Natural killer cell (primary cell): ENCODE measurements at regions not wholly inside any gene's neighbourhood (a gene's known extent, or its start where the extent isn't known, plus 50 kb on each side); places are given as distances from the start of the nearest gene placed in this dataset.

Source experiments
- ATAC-seq, 3 donors: fragments of 150-1000 bp in 2 of 3; fragments of 200-7000 bp in 1 of 3; cut with Tn5 transposase; 1 replicate in 1 of 3; 2 replicates in 2 of 3; pipeline ENCODE4 v1.10.0; 2021; ENCODE audit warnings: mild to moderate bottlenecking in 2 of 3, moderate library complexity in 2 of 3
- DNase-seq, 2 donors: peaks; one replicate each; pipeline versions ENCODE4 v3.0.0 to v3.0.0-alpha.2; 2013 to 2021; ENCODE audit warnings: mixed read lengths in 1 of 2
- H3K27ac ChIP-seq: one replicate; pipeline ENCODE4 v1.5.1; 2013; ENCODE audit warnings: mild to moderate bottlenecking, low read length
- H3K27me3 ChIP-seq: one replicate; pipeline ENCODE4 v1.6.1; 2013; ENCODE audit warnings: low read length; ENCODE audit not compliant: control insufficient read depth, insufficient read depth
- H3K36me3 ChIP-seq: one replicate; pipeline ENCODE4 v1.6.1; 2013; ENCODE audit warnings: low read length; ENCODE audit not compliant: control insufficient read depth, insufficient read depth
- H3K4me1 ChIP-seq: one replicate; pipeline ENCODE4 v1.6.1; 2013; ENCODE audit warnings: low read length; ENCODE audit not compliant: control insufficient read depth, insufficient read depth
- H3K4me3 ChIP-seq: one replicate; pipeline ENCODE4 v1.5.1; 2013; ENCODE audit warnings: low read length
- H3K9me3 ChIP-seq: one replicate; pipeline ENCODE4 v1.6.1; 2013; ENCODE audit warnings: low read length; ENCODE audit not compliant: control insufficient read depth, insufficient read depth
- H3K27ac Mint-ChIP-seq, 2 donors: one replicate each; pipeline ENCODE4 v1.8.0; 2022; ENCODE audit warnings: mild to moderate bottlenecking in 2 of 2, mixed read lengths in 2 of 2, moderate library complexity in 1 of 2
- H3K27me3 Mint-ChIP-seq, 2 donors: one replicate each; pipeline ENCODE4 v1.8.0; 2022; ENCODE audit warnings: low read depth in 2 of 2, mixed read lengths in 2 of 2
- H3K36me3 Mint-ChIP-seq: one replicate; pipeline ENCODE4 v1.8.0; 2022; ENCODE audit warnings: mixed read lengths
- H3K4me1 Mint-ChIP-seq, 2 donors: one replicate each; pipeline ENCODE4 v1.8.0; 2022; ENCODE audit warnings: mixed read lengths in 2 of 2
- H3K4me3 Mint-ChIP-seq: one replicate; pipeline ENCODE4 v1.8.0; 2022; ENCODE audit warnings: mild to moderate bottlenecking, moderate library complexity, mixed read lengths
- H3K9me3 Mint-ChIP-seq, 2 donors: one replicate each; pipeline ENCODE4 v1.8.0; 2022; ENCODE audit warnings: mixed read lengths in 2 of 2
- WGBS: methylation state at CpG from one replicate; pipeline ENCODE4 v1.1.7; 2013; ENCODE audit warnings: missing lambda C conversion rate; ENCODE audit not compliant: insufficient coverage; 5-methylcytosine and 5-hydroxymethylcytosine counted together
- intact Hi-C: fragments of 100-400 bp; cut with micrococcal nuclease; formaldehyde crosslinking; loops from one replicate; pipeline ENCODE4 v1.14.2; 2022
- TF ChIP-seq, protein P1 (sequence below): fragments of 200-600 bp; IDR thresholded peaks from one replicate; pipeline ENCODE4 v1.8.0; 2022; ENCODE audit warnings: antibody characterized with exemption

DNA sequence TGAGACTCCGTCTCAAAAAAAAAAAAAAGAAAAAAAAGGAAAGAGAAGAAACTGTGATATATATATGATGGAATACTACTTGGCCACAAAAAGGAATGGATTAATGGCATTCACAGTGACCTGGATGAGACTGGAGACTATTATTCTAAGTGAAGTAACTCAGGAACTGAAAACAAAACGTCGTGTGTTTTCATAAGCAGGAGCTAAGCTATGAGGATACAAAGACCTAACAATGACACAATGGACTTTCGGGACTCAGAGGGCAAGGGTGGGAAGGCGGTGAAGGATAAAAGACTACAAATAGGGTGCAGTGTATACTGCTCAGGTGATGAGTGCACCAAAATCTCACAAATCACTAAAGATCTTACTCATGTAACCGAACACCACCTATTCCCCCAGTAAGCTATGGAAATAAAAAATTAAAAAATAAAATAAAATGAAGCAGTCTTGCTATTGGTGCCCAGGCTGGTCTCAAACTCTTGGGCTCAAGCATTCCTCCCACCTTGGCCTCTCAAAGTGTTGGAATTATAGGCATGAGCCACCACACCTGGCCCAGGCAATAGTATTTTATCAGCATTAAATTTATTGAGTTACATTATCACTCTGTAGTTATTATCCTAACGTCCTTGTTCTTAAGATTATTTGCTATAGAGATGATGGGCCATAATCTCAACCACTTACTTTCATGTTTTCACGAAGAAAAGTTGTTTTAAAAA, 71.5 kb upstream of the GPBP1 start:
- TF ChIP-seq, protein P1, sequence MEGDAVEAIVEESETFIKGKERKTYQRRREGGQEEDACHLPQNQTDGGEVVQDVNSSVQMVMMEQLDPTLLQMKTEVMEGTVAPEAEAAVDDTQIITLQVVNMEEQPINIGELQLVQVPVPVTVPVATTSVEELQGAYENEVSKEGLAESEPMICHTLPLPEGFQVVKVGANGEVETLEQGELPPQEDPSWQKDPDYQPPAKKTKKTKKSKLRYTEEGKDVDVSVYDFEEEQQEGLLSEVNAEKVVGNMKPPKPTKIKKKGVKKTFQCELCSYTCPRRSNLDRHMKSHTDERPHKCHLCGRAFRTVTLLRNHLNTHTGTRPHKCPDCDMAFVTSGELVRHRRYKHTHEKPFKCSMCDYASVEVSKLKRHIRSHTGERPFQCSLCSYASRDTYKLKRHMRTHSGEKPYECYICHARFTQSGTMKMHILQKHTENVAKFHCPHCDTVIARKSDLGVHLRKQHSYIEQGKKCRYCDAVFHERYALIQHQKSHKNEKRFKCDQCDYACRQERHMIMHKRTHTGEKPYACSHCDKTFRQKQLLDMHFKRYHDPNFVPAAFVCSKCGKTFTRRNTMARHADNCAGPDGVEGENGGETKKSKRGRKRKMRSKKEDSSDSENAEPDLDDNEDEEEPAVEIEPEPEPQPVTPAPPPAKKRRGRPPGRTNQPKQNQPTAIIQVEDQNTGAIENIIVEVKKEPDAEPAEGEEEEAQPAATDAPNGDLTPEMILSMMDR: no peak
- 79% methylated on average over 5 of the region's 8 CpGs for WGBS
- Histone ChIP-seq H3K4me3 (no peak overlapping the region), H3K4me1 (no peaks in the 10 kb centered on the region), H3K27me3 (no peaks in the 10 kb centered on the region), H3K27ac (no peak overlapping the region), H3K9me3 (peaks cover 4% of the 10 kb centered on the region), H3K36me3 (no peaks in the 10 kb centered on the region)
- intact Hi-C loops: no loop called here
- Mint-ChIP-seq H3K27me3 (peaks cover 11 to 20% of the 10 kb centered on the region in 2 donors), H3K4me1 (no peaks in the 10 kb centered on the region), H3K36me3 (peaks cover 5% of the 10 kb centered on the region), H3K4me3 (no peak overlapping the region), H3K27ac (no peak overlapping the region), H3K9me3 (peaks cover 3 to 6% of the 10 kb centered on the region in 2 donors)
- no peak for DNase-seq
- no peak for ATAC-seq

DNA sequence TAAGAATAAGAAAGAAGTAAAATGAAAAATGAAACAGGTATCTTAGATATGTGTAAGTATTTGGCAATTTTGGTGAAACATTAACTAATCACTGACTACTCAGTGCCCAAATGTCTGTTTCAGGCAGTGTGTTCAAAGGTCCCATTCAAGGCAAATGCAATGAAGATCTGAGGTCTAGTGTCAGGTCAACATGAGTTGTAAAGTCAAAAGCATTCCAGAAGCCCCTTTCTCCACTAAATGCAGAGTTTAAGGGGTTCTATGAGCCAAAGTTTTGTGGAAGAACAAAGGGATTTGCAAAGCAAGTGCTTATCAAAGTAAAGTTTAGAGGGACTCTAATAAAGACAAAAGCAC, 71.0 kb upstream of the GPBP1 start:
- no peak overlapping the region for H3K27ac Mint-ChIP-seq
- intact Hi-C loops: no loop called here
- Histone ChIP-seq H3K27me3 (no peaks in the 10 kb centered on the region), H3K4me1 (no peaks in the 10 kb centered on the region), H3K9me3 (no peaks in the 10 kb centered on the region), H3K4me3 (no peak overlapping the region), H3K27ac (no peak overlapping the region), H3K36me3 (no peaks in the 10 kb centered on the region)
- TF ChIP-seq, protein P1: no peak
- H3K9me3 Mint-ChIP-seq: peaks cover 0 to 2% of the 10 kb centered on the region in 2 donors
- no peak overlapping the region for H3K4me3 Mint-ChIP-seq
- DNase-seq: no peak
- H3K4me1 Mint-ChIP-seq: no peaks in the 10 kb centered on the region
- H3K36me3 Mint-ChIP-seq: peaks cover under 1% of the 10 kb centered on the region
- peaks cover 8 to 20% of the 10 kb centered on the region in 2 donors for H3K27me3 Mint-ChIP-seq
- no peak for ATAC-seq

DNA sequence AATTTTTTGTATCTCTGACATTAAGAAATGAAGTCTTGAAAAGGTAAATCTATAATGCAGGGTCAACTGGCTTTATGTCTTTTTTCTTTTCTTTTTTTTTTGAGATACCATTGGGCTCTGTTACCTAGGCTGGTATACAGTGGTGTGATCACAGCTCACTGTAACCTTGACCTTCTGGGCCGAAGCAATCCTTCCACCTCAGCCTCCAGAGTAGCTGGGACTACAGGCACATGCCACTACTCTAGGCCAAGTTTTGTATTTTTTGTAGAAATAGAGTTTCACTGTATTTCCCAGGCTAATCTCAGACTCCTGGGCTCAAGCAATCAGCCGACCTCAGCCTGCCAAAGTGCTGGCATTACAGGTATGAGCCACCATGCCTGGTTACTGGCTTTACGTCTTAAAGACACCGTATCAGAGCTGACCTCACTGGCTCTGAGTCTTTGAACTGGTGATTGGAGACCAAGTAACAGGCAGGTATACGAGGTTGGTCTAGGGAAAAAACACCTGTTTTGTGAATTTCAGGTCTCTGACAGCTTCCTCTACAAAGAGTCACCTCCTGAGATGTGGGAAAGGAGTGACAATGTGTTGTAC, 70.4 kb upstream of the GPBP1 start:
- no peaks in the 10 kb centered on the region for H3K4me1 ChIP-seq
- Mint-ChIP-seq H3K9me3 (peaks cover 0 to 2% of the 10 kb centered on the region in 2 donors), H3K4me1 (no peaks in the 10 kb centered on the region), H3K27ac (no peak overlapping the region), H3K4me3 (no peak overlapping the region), H3K36me3 (no peaks in the 10 kb centered on the region), H3K27me3 (peaks cover 6 to 20% of the 10 kb centered on the region in 2 donors)
- no peaks in the 10 kb centered on the region for H3K9me3 ChIP-seq
- no peak overlapping the region for H3K27ac ChIP-seq
- intact Hi-C loops: no loop called here
- no peaks in the 10 kb centered on the region for H3K36me3 ChIP-seq
- ATAC-seq (no peak), DNase-seq (no peak)
- no peak overlapping the region for H3K4me3 ChIP-seq
- 91% methylated on average over 5 of the region's 5 CpGs for WGBS
- TF ChIP-seq, protein P1: no peak
- no peaks in the 10 kb centered on the region for H3K27me3 ChIP-seq

DNA sequence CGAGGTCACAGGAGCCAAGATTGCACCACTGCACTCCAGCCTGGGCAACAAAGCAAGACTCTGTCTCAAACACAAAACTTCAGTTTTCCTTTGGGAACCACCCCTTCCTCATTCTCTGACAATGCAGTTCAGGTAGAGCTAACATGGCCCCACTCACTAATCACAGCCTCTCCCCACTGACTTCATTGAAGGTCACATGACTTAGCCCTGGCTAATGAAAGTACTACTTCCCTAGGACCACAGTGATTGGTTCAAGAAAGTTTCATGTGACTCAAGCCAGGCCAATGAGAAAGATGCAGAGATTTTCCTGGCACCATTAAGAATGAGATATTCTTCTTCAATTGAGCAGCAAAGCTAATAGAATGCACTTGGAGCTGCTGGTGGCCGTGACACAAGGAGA, 67.2 kb upstream of the GPBP1 start:
- Histone ChIP-seq H3K9me3 (no peaks in the 10 kb centered on the region), H3K4me3 (no peak overlapping the region), H3K36me3 (no peaks in the 10 kb centered on the region), H3K27ac (no peak overlapping the region), H3K27me3 (no peaks in the 10 kb centered on the region), H3K4me1 (no peaks in the 10 kb centered on the region)
- Mint-ChIP-seq H3K4me1 (no peaks in the 10 kb centered on the region), H3K4me3 (no peak overlapping the region), H3K9me3 (peaks cover 0 to 2% of the 10 kb centered on the region in 2 donors), H3K36me3 (no peaks in the 10 kb centered on the region), H3K27me3 (peaks cover 5 to 10% of the 10 kb centered on the region in 2 donors), H3K27ac (no peak overlapping the region)
- no peak for DNase-seq
- TF ChIP-seq, protein P1: no peak
- ATAC-seq: no peak
- 92% methylated on average over 2 of the region's 2 CpGs for whole genome bisulfite sequencing
- intact Hi-C loops: no loop called here
